Transverse colon (tissue), 4 donors: ENCODE measurements at regions not wholly inside any gene's neighbourhood (a gene's known extent, or its start where the extent isn't known, plus 50 kb on each side); places are given as distances from the start of the nearest gene placed in this dataset.

ENCODE experiments used
- CTCF ChIP-seq, 5 experiments: fragments of 200-600 bp in 3 of 5; fragments of 450-650 bp in 2 of 5; sonication (generic) in 3 of 5; IDR thresholded peaks; 1 replicate in 2 of 5; 2 replicates in 3 of 5; pipeline ENCODE4 v1.5.1; 2016 to 2017; ENCODE audit warnings: antibody characterized with exemption in 5 of 5, inconsistent platforms in 3 of 5, mild to moderate bottlenecking in 2 of 5, moderate library complexity in 1 of 5
- POLR2A ChIP-seq: fragments of 450-650 bp; IDR thresholded peaks from one replicate; pipeline ENCODE4 v1.6.1; 2016; ENCODE audit warnings: antibody characterized with exemption, mild to moderate bottlenecking, moderate library complexity
- POLR2AphosphoS5 ChIP-seq, 3 donors: sonication (generic); formaldehyde crosslinking; IDR thresholded peaks; one replicate each; pipeline ENCODE4 v1.6.1; 2016; ENCODE audit warnings: antibody characterized with exemption in 3 of 3

- no peak for TF ChIP-seq CTCF (IDR thresholded peaks at IDR 0.05)
- TF ChIP-seq POLR2AphosphoS5 (IDR thresholded peaks at IDR 0.05): no peak
- no peak for TF ChIP-seq POLR2A
Observed at GRCh38 chr6:94597487-94597886, 979.8 kb upstream of the MANEA start.
